ENCODE measurements at regions not wholly inside any gene's neighbourhood (a gene's known extent, or its start where the extent isn't known, plus 50 kb on each side); places are given as distances from the start of the nearest gene placed in this dataset.

DNA sequence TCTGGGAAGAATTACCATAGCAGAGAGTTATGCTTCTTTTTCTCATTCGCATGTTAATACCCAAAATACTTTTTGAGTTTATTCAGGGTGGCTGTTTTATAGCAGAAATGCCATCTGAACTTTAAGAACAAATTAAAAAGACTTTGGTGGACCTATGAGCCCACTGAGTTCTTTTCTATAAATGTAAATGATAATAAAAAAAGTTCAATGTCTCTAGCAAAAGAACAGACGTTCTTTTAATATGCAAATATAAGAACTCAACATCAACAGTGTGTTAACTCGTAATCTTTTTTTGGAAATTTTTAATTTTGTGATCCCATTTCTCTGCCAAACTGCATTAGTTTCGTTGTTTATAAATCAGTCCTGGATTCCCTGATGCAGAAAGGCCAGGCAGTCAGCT is 1283.0 kb upstream of the NUDT12 start:
- TF ChIP-seq, protein P1, sequence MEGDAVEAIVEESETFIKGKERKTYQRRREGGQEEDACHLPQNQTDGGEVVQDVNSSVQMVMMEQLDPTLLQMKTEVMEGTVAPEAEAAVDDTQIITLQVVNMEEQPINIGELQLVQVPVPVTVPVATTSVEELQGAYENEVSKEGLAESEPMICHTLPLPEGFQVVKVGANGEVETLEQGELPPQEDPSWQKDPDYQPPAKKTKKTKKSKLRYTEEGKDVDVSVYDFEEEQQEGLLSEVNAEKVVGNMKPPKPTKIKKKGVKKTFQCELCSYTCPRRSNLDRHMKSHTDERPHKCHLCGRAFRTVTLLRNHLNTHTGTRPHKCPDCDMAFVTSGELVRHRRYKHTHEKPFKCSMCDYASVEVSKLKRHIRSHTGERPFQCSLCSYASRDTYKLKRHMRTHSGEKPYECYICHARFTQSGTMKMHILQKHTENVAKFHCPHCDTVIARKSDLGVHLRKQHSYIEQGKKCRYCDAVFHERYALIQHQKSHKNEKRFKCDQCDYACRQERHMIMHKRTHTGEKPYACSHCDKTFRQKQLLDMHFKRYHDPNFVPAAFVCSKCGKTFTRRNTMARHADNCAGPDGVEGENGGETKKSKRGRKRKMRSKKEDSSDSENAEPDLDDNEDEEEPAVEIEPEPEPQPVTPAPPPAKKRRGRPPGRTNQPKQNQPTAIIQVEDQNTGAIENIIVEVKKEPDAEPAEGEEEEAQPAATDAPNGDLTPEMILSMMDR (conservative IDR thresholded peaks at IDR 0.05; ENCODE audit: low read depth, low read length) = no peak
- no peak for TF ChIP-seq EZH2 (IDR thresholded peaks at IDR 0.05; ENCODE audit: borderline replicate concordance, low read depth, low read length, poor library complexity, severe bottlenecking)

Data from A673 (cell line).